Activated CD8-positive, alpha-beta memory T cell treated with anti-CD3 and anti-CD28 coated beads for 48 hours (primary cell): ENCODE measurements at regions not wholly inside any gene's neighbourhood (a gene's known extent, or its start where the extent isn't known, plus 50 kb on each side); places are given as distances from the start of the nearest gene placed in this dataset.
"Not testable (repeated sequence)": the region's sequence is repeated elsewhere in the genome, so short reads cannot be mapped to it uniquely, and the experiment has no call there.

ENCODE experiments used
- DNase-seq, 3 experiments: peaks; one replicate each; pipeline ENCODE4 v3.0.0-alpha.2; 2020; ENCODE audit warnings: low read depth in 2 of 3, low spot score in 2 of 3

GRCh38 chr6:130494729-130495128, 128.9 kb downstream of the TMEM200A start:
- DNase-seq = no peak

GRCh38 chr6:130500693-130501092, 134.9 kb downstream of the TMEM200A start:
- no peak for DNase-seq

DNA sequence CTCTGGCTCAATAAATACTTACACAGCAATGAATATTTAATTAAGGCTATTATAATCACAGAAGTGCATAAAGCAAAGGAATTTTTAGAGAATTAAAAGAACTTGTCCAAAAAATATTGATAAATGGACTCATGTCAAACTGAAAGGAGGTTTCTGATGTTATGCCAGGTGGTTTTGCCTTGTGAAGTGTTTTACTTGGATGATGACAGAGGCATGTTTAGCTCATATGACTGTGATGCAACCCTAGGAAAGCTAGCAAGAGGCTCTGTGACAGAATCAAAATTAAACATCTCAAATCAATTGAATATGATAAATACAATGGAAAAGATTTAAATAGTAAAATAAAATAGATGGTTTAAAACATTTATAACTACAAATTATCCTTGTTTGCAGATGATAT, 137.3 kb downstream of the TMEM200A start:
- no peak for DNase-seq

DNA sequence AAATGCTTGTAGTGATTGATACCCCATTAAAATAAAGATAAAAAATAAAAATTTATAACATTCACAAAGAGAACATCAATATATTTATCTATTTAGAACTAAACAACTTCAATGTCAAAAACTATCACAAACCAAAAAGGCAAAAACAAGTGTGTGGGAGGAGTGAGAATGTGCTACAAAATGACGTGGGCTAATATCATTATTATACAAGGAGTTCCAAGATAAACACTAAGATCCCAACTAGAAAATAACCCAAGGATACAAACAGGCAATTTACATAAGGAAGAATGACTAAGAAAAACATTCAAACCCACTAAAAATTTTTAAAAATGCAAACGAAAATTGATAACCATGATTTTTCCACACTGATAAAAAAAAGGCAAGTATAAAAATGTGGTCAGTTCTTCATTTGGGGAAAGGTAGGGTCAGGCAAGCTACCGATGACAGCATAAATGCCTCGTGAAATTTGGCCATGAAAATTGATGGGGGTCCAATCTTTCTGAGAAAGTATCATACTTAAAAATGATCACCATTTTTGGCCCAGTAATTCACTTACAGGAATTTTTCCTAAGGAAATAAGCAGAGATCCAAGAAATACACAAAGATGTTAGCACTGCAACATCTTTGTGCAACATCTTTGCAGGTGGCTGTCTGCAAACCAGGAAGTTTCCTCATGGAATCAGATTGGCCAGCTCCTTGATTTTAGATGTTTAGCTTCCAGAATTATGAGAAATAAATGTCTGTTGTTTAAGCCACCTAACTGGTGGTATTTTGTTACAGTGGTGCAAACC, 140.2 kb downstream of the TMEM200A start:
- DNase-seq = no peak

- DNase-seq = not testable (repeated sequence)
Observed at GRCh38 chr6:130507005-130507665, 141.3 kb downstream of the TMEM200A start.

- DNase-seq = no peak
Observed at GRCh38 chr6:130507666-130508028, 141.8 kb downstream of the TMEM200A start.

DNA sequence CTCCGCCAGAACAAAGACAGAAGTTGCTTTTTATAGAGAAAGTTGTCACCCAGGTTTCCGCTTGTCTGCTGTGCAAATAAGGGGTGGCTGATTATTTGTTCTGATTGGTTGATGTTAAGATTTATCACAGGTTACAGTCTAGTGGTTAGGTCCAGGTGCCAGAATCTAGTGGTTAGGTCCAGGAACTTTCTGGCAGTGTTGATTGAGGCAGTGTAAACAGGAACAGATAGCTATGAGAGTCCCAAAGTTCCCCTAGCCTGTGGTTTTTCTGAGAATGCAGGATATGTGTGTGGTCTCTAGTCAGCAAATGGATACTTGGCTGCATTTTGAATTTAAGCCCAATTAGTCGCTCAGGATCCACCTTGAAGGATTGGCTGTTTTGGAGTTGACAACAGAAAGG, 148.0 kb downstream of the TMEM200A start:
- DNase-seq = peak in 1 of 3 experiments; percentile 11

GRCh38 chr6:130514712-130515111, 148.9 kb downstream of the TMEM200A start:
- DNase-seq = no peak

DNA sequence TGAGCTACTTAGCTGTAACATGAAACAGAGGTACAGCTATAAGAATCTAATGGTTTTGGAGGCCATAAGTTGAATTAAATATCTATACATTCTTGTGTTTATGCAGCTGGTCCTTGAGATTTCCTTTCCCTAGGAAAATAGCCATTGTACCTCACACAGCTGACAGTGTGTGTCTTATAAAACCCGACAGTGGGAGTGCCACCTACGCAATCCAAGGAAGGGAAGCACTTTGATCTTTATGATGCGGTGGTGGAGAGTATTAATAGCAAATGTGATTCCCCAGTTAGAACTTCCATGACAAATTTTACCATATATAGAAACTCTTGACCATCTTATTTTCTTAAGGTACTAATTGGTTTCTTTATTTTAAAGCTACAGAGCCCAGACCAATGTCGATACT, 149.5 kb downstream of the TMEM200A start:
- no peak for DNase-seq

GRCh38 chr6:130516604-130517003, 150.8 kb downstream of the TMEM200A start:
- DNase-seq = no peak

GRCh38 chr6:130517444-130517931, 151.7 kb downstream of the TMEM200A start:
- no peak for DNase-seq

- DNase-seq = no peak
Observed at GRCh38 chr6:130518588-130518987, 152.8 kb downstream of the TMEM200A start.

GRCh38 chr6:130520221-130520620, 154.4 kb downstream of the TMEM200A start:
- DNase-seq = no peak

- no peak for DNase-seq
Observed at GRCh38 chr6:130520801-130521200, 155.0 kb downstream of the TMEM200A start.

DNA sequence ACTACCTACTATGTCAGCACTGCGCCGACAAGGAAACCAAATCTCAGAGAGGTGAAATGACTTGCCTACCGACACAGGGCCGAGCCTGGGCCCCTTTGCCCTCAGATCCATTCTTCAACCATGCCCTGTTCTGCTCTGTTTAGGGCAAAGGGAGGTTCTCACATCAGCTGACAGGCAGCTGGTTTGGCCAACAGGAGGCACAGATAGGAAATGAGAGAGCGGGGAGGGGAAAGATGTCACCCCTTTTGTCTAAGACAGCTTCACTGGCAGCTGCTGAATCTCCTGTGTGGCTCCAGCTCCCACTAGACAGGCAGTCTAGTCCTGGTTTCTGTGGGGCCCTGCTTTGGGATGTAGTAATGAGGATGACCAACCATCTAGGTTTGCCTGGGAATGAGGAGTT, 158.7 kb downstream of the TMEM200A start:
- no peak for DNase-seq

- no peak for DNase-seq
Observed at GRCh38 chr6:130525408-130525807, 159.6 kb downstream of the TMEM200A start.

DNA sequence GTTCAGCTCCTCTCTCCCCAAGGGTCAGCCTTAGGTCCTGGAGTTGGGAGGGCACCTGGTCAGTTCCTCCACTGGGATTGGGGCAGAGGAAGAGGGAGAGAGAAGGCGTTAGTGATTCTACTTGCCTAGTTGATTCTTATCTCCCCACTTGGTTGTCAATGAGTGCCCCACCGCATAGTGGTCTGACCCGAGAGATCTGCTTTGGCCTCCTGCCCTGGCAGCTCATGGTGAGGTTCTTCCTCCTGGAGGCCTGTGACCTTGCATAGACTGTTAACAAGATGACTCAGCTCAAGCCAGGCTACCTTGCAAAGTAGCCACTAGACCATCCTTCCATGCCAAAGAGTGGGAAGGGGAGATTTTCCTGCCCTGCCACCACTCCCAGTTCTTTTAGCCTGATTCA, 160.6 kb downstream of the TMEM200A start:
- no peak for DNase-seq

GRCh38 chr6:130527173-130527572, 161.4 kb downstream of the TMEM200A start:
- no peak for DNase-seq

GRCh38 chr6:130529569-130530149, 163.8 kb downstream of the TMEM200A start:
- DNase-seq = no peak

- DNase-seq = no peak
Observed at GRCh38 chr6:130534627-130535026, 168.8 kb downstream of the TMEM200A start.

DNA sequence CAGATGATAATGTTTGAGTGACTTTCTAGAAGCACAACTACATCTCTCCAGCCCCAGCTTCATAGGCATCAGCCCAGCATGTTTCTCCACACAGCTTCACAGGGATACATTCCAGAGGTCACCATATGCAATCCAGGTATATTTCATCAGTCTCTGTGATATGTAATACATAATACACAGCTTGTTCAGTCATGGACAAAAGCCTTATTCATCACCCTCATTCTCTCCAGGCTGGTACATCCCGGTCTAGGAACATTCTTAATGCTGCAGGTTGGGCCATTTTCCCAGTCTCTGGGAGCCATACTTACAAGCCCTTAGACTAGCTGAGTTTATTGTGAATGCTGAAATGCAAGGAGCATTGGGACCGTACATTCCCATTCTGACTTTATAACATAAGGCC, 169.4 kb downstream of the TMEM200A start:
- DNase-seq = no peak

DNA sequence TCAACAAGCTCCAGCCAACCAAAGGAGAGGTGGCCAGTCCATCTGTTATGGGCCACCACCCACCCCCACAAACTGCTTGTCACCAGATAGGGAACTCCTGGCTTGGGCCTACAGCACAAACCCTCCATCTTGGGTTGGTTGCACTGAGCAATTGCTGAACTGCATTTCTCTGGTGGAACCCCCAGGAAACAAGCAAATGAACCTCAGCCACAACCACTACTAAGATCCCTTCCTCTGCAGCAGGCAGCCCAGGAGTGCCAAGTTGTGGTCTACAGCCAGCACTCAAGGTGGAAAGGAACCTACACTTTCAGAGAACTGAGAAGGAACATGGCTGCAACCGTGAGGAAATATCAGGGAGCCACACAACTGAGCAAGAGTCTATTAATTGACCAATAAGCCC, 171.6 kb downstream of the TMEM200A start:
- DNase-seq = no peak
